Kidney epithelial cell (primary cell): ENCODE measurements at regions not wholly inside any gene's neighbourhood (a gene's known extent, or its start where the extent isn't known, plus 50 kb on each side); places are given as distances from the start of the nearest gene placed in this dataset.

ENCODE experiments used
- DNase-seq: peaks from one replicate; pipeline ENCODE4 v3.0.0-alpha.2; 2010; ENCODE audit warnings: low read depth
- H3K27me3 ChIP-seq: 2 replicates; pipeline ENCODE4 v1.6.0; 2011; ENCODE audit warnings: low read length; ENCODE audit not compliant: control insufficient read depth, insufficient read depth
- H3K36me3 ChIP-seq: 2 replicates; pipeline ENCODE4 v1.5.1; 2011; ENCODE audit warnings: low read length; ENCODE audit not compliant: control insufficient read depth, insufficient read depth
- H3K4me3 ChIP-seq: 2 replicates; pipeline ENCODE4 v1.5.1; 2011; ENCODE audit warnings: low read depth, mild to moderate bottlenecking, control low read depth, low read length
- CTCF ChIP-seq: IDR thresholded peaks from 2 replicates; pipeline ENCODE4 v1.5.1; 2011; ENCODE audit warnings: mild to moderate bottlenecking, moderate library complexity, low read length, control low read depth, inconsistent platforms; ENCODE audit not compliant: insufficient read depth, poor library complexity, severe bottlenecking

DNA sequence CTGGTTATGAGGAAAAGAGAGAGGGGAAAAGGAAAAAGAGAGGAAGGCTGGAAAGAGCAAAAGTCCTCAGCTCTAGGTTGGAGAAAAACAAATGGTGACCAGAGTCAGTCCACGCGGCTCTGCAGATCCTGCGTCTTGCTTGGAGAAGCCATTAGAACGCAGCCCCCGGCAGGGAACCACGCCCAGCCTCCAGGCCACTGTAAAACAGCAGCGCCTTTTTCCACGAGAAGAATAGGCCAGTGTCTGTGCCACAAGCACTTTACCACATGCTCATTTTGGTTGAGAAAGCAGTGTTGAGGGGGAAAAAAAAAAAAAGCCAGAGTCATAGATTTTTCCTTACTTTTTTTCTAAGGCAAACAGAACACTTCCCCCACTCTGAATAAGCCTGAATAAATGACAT lies 846.9 kb upstream of the ADAMTS5 start:
- DNase-seq = no peak
- no peaks in the 10 kb centered on the region for H3K36me3 ChIP-seq
- H3K4me3 ChIP-seq = no peak overlapping the region
- no peaks in the 10 kb centered on the region for H3K27me3 ChIP-seq
- TF ChIP-seq CTCF = no peak

DNA sequence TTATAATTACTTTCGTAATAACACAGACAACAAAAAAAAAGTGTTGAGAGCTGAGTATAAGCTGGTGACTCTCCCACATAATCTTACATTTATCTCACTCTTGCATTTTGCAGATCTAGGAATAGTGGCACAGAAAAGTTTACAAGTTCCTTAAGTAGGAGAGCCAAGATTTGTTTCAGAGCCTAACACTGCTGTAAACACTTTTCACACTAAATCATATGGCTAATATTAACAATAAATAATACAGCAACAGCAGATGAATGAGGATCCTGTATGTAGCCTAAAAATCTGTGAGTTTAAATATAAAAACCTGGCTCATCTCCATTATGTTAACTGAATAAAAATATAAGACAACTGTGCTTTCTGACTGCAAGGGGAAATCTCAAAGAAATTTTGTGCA lies 846.5 kb upstream of the ADAMTS5 start:
- no peaks in the 10 kb centered on the region for H3K27me3 ChIP-seq
- TF ChIP-seq CTCF = no peak
- H3K4me3 ChIP-seq = no peak overlapping the region
- DNase-seq = no peak
- no peaks in the 10 kb centered on the region for H3K36me3 ChIP-seq

- Histone ChIP-seq H3K36me3 (no peaks in the 10 kb centered on the region), H3K27me3 (no peaks in the 10 kb centered on the region), H3K4me3 (no peak overlapping the region)
- no peak for DNase-seq
- TF ChIP-seq CTCF = no peak
Observed at GRCh38 chr21:27812279-27812678, 845.4 kb upstream of the ADAMTS5 start.

GRCh38 chr21:27808923-27809322 lies 842.0 kb upstream of the ADAMTS5 start:
- no peak for DNase-seq
- no peak for TF ChIP-seq CTCF

DNA sequence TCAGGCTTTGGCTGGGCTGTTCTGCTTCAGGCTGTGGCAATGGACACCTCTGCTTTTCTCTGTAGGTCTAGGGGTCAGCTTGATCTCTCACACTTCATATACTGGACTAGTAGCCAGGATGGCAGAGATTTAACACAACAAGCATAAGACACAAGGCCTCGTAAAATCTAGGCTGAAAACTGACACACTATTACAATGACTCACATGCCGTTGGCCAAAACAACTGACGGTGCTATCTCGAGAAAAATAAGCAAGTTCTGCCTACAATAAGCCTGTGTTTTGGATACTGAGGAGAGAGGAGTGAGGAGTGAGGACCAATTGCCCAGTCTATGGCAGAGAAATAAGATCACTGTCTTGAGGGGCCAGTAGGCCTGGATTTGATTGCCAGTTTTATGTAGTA lies 840.7 kb upstream of the ADAMTS5 start:
- DNase-seq = no peak
- TF ChIP-seq CTCF = no peak
- Histone ChIP-seq H3K4me3 (no peak overlapping the region), H3K36me3 (no peaks in the 10 kb centered on the region), H3K27me3 (no peaks in the 10 kb centered on the region)

More at GRCh38 chr21:27808923-27809322, 842.0 kb upstream of the ADAMTS5 start:
- H3K4me3 ChIP-seq = no peak overlapping the region
- no peaks in the 10 kb centered on the region for H3K36me3 ChIP-seq
- no peaks in the 10 kb centered on the region for H3K27me3 ChIP-seq

- Histone ChIP-seq H3K27me3 (no peaks in the 10 kb centered on the region), H3K4me3 (no peak overlapping the region), H3K36me3 (no peaks in the 10 kb centered on the region)
- TF ChIP-seq CTCF = no peak
- DNase-seq = no peak
Observed at GRCh38 chr21:27806281-27806680, 839.4 kb upstream of the ADAMTS5 start.
